Neuronal stem cell (in vitro differentiated cells): ENCODE measurements at regions not wholly inside any gene's neighbourhood (a gene's known extent, or its start where the extent isn't known, plus 50 kb on each side); places are given as distances from the start of the nearest gene placed in this dataset.

Source experiments
- DNase-seq: peaks from one replicate; pipeline ENCODE4 v3.0.0-alpha.2; 2013; ENCODE audit warnings: low spot score
- H2AFZ ChIP-seq: one replicate; pipeline ENCODE4 v1.6.1; 2013; ENCODE audit warnings: mild to moderate bottlenecking, low read length, inconsistent platforms
- H2AK5ac ChIP-seq: 2 replicates; pipeline ENCODE4 v1.6.1; 2013; ENCODE audit warnings: low read depth, mild to moderate bottlenecking, inconsistent platforms, low read length, moderate library complexity, mixed read lengths
- H2BK120ac ChIP-seq: 2 replicates; pipeline ENCODE4 v1.6.1; 2013; ENCODE audit warnings: low read depth, mild to moderate bottlenecking, inconsistent platforms, low read length, moderate library complexity, mixed read lengths
- H2BK12ac ChIP-seq: one replicate; pipeline ENCODE4 v1.6.1; 2013; ENCODE audit warnings: low read length, inconsistent platforms
- H2BK15ac ChIP-seq: 2 replicates; pipeline ENCODE4 v1.6.1; 2013; ENCODE audit warnings: mild to moderate bottlenecking, low read length, inconsistent platforms, mixed read lengths
- H2BK5ac ChIP-seq: one replicate; pipeline ENCODE4 v1.6.1; 2013; ENCODE audit warnings: inconsistent platforms, mild to moderate bottlenecking, low read length, moderate library complexity
- H3K14ac ChIP-seq: one replicate; pipeline ENCODE4 v1.6.1; 2013; ENCODE audit warnings: low read length, inconsistent platforms
- H3K18ac ChIP-seq: 2 replicates; pipeline ENCODE4 v1.6.1; 2013; ENCODE audit warnings: low read length, inconsistent platforms
- H3K23ac ChIP-seq: 2 replicates; pipeline ENCODE4 v1.6.1; 2013; ENCODE audit warnings: low read depth, mild to moderate bottlenecking, mixed read lengths, low read length, inconsistent platforms; ENCODE audit not compliant: poor library complexity
- H3K27ac ChIP-seq: replicated peaks from 3 replicates; pipeline ENCODE4 v1.5.1; 2013; ENCODE audit warnings: low read length, inconsistent platforms
- H3K27me3 ChIP-seq, 3 experiments: 2 replicates each; pipeline ENCODE4 v1.6.1; 2013; ENCODE audit warnings: low read length in 3 of 3, mild to moderate bottlenecking in 2 of 3, inconsistent platforms in 1 of 3, low read depth in 1 of 3, mixed read lengths in 1 of 3, moderate library complexity in 1 of 3; ENCODE audit not compliant: control insufficient read depth in 3 of 3, insufficient read depth in 3 of 3
- H3K36me3 ChIP-seq, 2 donors: replicated peaks in 1 of 2; 2 replicates each; pipeline ENCODE4 v1.6.1; 2013; ENCODE audit warnings: low read length in 2 of 2; ENCODE audit not compliant: control insufficient read depth in 2 of 2, insufficient read depth in 2 of 2
- H3K4ac ChIP-seq: 2 replicates; pipeline ENCODE4 v1.6.1; 2013; ENCODE audit warnings: inconsistent platforms, mild to moderate bottlenecking, low read length, moderate library complexity
- H3K4me1 ChIP-seq, 2 donors: 1 replicate in 1 of 2; 2 replicates in 1 of 2; pipeline ENCODE4 v1.6.1; 2013; ENCODE audit warnings: low read length in 2 of 2, low read depth in 1 of 2; ENCODE audit not compliant: control insufficient read depth in 2 of 2, insufficient read depth in 1 of 2
- H3K4me2 ChIP-seq: one replicate; pipeline ENCODE4 v1.6.1; 2013; ENCODE audit warnings: mild to moderate bottlenecking, low read length, inconsistent platforms; ENCODE audit not compliant: insufficient read depth, poor library complexity, severe bottlenecking
- H3K4me3 ChIP-seq, 2 donors: 2 replicates each; pipeline ENCODE4 v1.5.1; 2013; ENCODE audit warnings: low read length in 2 of 2, mild to moderate bottlenecking in 2 of 2, inconsistent platforms in 1 of 2, moderate library complexity in 1 of 2
- H3K79me1 ChIP-seq: one replicate; pipeline ENCODE4 v1.6.1; 2013; ENCODE audit warnings: low read depth, mild to moderate bottlenecking, inconsistent platforms, low read length, moderate library complexity
- H3K9ac ChIP-seq: one replicate; pipeline ENCODE4 v1.6.1; 2013; ENCODE audit warnings: mild to moderate bottlenecking, low read depth, low read length, inconsistent platforms; ENCODE audit not compliant: poor library complexity
- H3K9me3 ChIP-seq, 2 donors: replicated peaks in 1 of 2; 2 replicates each; pipeline versions ENCODE3 to v1.6.1; 2013; ENCODE audit warnings: low read length in 2 of 2, mild to moderate bottlenecking in 2 of 2, inconsistent platforms in 1 of 2, low read depth in 1 of 2, mixed read lengths in 1 of 2, moderate library complexity in 1 of 2; ENCODE audit not compliant: control insufficient read depth in 2 of 2, insufficient read depth in 1 of 2
- H4K8ac ChIP-seq: one replicate; pipeline ENCODE4 v1.6.1; 2013; ENCODE audit warnings: low read depth, mild to moderate bottlenecking, inconsistent platforms, low read length, moderate library complexity
- H4K91ac ChIP-seq: one replicate; pipeline ENCODE4 v1.6.1; 2013; ENCODE audit warnings: low read length, low read depth, mild to moderate bottlenecking, inconsistent platforms; ENCODE audit not compliant: poor library complexity
- WGBS, 2 donors: extraction: QIAGEN DNeasy Blood & Tissue Kit; methylation state at CpG; one replicate each; pipeline ENCODE4 v1.1.7; 2013; ENCODE audit warnings: missing lambda C conversion rate in 2 of 2, mixed read lengths in 1 of 2; ENCODE audit not compliant: insufficient read length in 2 of 2, insufficient replicate concordance in 1 of 2; ENCODE audit errors: extremely low coverage in 2 of 2; 5-methylcytosine and 5-hydroxymethylcytosine counted together

DNA sequence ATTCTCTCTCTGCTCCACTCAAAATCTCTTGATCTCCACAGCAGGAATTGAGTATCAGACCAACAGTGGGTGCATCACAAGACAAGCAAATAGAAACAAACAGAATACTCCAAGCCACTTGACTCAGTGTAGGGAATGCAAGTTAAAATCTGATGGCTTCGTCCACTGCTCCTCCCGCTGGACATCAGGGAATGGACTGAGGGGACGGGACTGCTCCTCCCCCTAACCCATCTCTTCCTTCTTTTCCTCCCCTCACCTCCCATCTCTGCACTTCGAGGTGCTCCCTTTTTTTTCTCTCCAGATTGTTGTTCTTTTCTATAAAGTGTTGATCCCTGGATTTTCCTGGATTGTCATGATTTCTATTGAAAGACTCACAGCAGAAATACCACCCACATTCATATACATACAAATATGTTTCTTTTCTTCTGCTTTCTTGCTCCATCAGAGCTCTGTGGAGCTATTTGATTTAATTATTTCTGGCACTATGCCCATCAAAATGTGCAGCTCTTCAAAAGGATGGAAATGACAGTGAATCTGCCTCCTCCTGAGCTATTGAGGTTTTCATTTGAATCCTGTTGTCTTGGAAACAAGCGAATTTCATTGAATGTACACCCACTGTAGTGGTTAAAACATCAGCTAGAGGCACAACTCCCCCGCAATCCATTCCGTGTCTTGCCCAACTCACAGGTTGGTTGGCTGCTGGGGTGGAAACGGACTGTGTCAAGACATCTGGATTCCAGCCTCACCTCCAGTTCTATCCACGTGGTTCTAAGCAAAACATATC, 199.7 kb downstream of the SPTSSA start:
- H3K27ac ChIP-seq = no peak overlapping the region
- no peak overlapping the region for H4K8ac ChIP-seq

GRCh38 chr14:34259996-34260395, 202.0 kb downstream of the SPTSSA start:
- H4K91ac ChIP-seq = no peak overlapping the region
- no peaks in the 10 kb centered on the region for H3K79me1 ChIP-seq
- no peak overlapping the region for H3K18ac ChIP-seq
- no peak overlapping the region for H3K4ac ChIP-seq
- H3K14ac ChIP-seq = no peak overlapping the region
- DNase-seq = no peak
- peaks cover 0 to 2% of the 10 kb centered on the region in 2 donors for H3K9me3 ChIP-seq
- H3K27me3 ChIP-seq = peaks cover 0 to 8% (median 0%) of the 10 kb centered on the region in 3 experiments
- H3K4me1 ChIP-seq = no peaks in the 10 kb centered on the region
- no peak overlapping the region for H2BK5ac ChIP-seq
- H3K4me2 ChIP-seq = no peak overlapping the region
- no peak overlapping the region for H4K8ac ChIP-seq
- no peak overlapping the region for H2AFZ ChIP-seq
- H2BK15ac ChIP-seq = no peak overlapping the region
- no peak overlapping the region for H3K9ac ChIP-seq
- H2BK120ac ChIP-seq = no peak overlapping the region
- no peak overlapping the region for H3K4me3 ChIP-seq
- no peak overlapping the region for H2AK5ac ChIP-seq
- H3K23ac ChIP-seq = no peak overlapping the region
- no peaks in the 10 kb centered on the region for H3K36me3 ChIP-seq
- H3K27ac ChIP-seq = no peak overlapping the region
- H2BK12ac ChIP-seq = no peak overlapping the region

More for the DNA sequence above, 199.7 kb downstream of the SPTSSA start:
- Histone ChIP-seq H3K79me1 (no peaks in the 10 kb centered on the region), H3K9ac (no peak overlapping the region), H2AFZ (no peak overlapping the region), H3K18ac (no peak overlapping the region), H2BK120ac (no peak overlapping the region), H2BK12ac (no peak overlapping the region), H3K4ac (no peak overlapping the region), H3K36me3 (no peaks in the 10 kb centered on the region), H3K27me3 (peaks cover 0 to 8% (median 0%) of the 10 kb centered on the region in 3 experiments), H3K4me1 (peaks cover 3 to 4% of the 10 kb centered on the region in 2 donors), H2BK15ac (no peak overlapping the region), H3K4me3 (no peak overlapping the region), H3K9me3 (peaks cover 0 to 2% of the 10 kb centered on the region in 2 donors), H4K91ac (no peak overlapping the region), H2AK5ac (no peak overlapping the region), H3K23ac (no peak overlapping the region), H2BK5ac (no peak overlapping the region), H3K4me2 (no peak overlapping the region), H3K14ac (no peak overlapping the region)
- no CpG with 5 or more reads among the region's 9 CpGs for WGBS, 2 donors
- no peak for DNase-seq

DNA sequence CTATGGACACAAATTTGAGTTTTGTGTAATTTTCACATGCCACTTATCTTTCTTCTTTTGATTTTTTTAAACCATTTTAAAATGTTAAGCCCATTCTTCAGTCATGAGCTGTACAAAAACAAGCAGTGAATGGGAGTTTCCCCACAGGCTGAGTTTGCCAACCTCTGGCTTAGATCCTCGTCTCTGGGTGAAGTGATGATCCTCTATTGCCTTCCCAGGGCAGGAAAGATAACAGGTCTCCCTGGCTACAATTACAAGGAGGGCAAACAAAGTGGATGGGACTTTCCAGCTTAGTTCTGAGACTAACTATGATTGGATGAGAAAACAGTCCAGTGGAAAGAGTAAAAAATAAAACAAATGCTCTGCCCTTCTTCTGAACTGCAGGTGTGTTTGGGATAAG, 203.7 kb downstream of the SPTSSA start:
- Histone ChIP-seq H3K27me3 (peaks cover 0 to 8% (median 0%) of the 10 kb centered on the region in 3 experiments), H3K14ac (no peak overlapping the region), H4K8ac (no peak overlapping the region), H2AFZ (no peak overlapping the region), H3K23ac (no peak overlapping the region), H2BK5ac (no peak overlapping the region), H2BK120ac (no peak overlapping the region), H3K18ac (no peak overlapping the region), H3K4me2 (no peak overlapping the region), H3K9ac (no peak overlapping the region), H2AK5ac (no peak overlapping the region), H3K79me1 (no peaks in the 10 kb centered on the region), H4K91ac (no peak overlapping the region), H3K9me3 (peaks cover 0 to 2% of the 10 kb centered on the region in 2 donors), H3K4ac (no peak overlapping the region), H2BK15ac (no peak overlapping the region), H3K4me3 (no peak overlapping the region), H3K4me1 (peaks cover 0 to 6% of the 10 kb centered on the region in 2 donors), H3K36me3 (no peaks in the 10 kb centered on the region), H3K27ac (no peak overlapping the region), H2BK12ac (no peak overlapping the region)
- WGBS, 2 donors = no CpG with 5 or more reads among the region's 1 CpG
- no peak for DNase-seq

GRCh38 chr14:34257505-34257904, 204.5 kb downstream of the SPTSSA start:
- no peak overlapping the region for H3K4me2 ChIP-seq
- H3K9me3 ChIP-seq = no peaks in the 10 kb centered on the region
- no peaks in the 10 kb centered on the region for H3K79me1 ChIP-seq
- H2AK5ac ChIP-seq = no peak overlapping the region
- DNase-seq = no peak
- H2AFZ ChIP-seq = no peak overlapping the region
- H2BK15ac ChIP-seq = no peak overlapping the region
- no peak overlapping the region for H2BK5ac ChIP-seq
- WGBS, 2 donors = no CpG with 5 or more reads among the region's 4 CpGs
- no peak overlapping the region for H3K27ac ChIP-seq
- no peaks in the 10 kb centered on the region for H3K36me3 ChIP-seq
- no peak overlapping the region for H3K14ac ChIP-seq
- no peak overlapping the region for H3K23ac ChIP-seq
- no peak overlapping the region for H3K4me3 ChIP-seq
- no peak overlapping the region for H3K9ac ChIP-seq
- H2BK12ac ChIP-seq = no peak overlapping the region
- H2BK120ac ChIP-seq = no peak overlapping the region
- peaks cover 0 to 6% of the 10 kb centered on the region in 2 donors for H3K4me1 ChIP-seq
- peaks cover 0 to 8% (median 0%) of the 10 kb centered on the region in 3 experiments for H3K27me3 ChIP-seq
- no peak overlapping the region for H4K91ac ChIP-seq
- no peak overlapping the region for H3K4ac ChIP-seq
- H3K18ac ChIP-seq = no peak overlapping the region
- H4K8ac ChIP-seq = no peak overlapping the region
